Memory B cell (primary cell): ENCODE measurements at regions not wholly inside any gene's neighbourhood (a gene's known extent, or its start where the extent isn't known, plus 50 kb on each side); places are given as distances from the start of the nearest gene placed in this dataset.

Experiments
- ATAC-seq: fragments of 150-1000 bp; cut with Tn5 transposase; 2 replicates; pipeline ENCODE4 v1.10.0; 2021; ENCODE audit warnings: low read depth, mild to moderate bottlenecking, moderate library complexity
- DNase-seq, 2 donors: peaks; one replicate each; pipeline ENCODE4 v3.0.0; 2022; ENCODE audit warnings: low spot score in 2 of 2
- H3K27ac Mint-ChIP-seq: one replicate; pipeline ENCODE4 v1.8.0; 2022; ENCODE audit warnings: mild to moderate bottlenecking, moderate library complexity, mixed read lengths
- H3K27me3 Mint-ChIP-seq: one replicate; pipeline ENCODE4 v1.8.0; 2022; ENCODE audit warnings: mixed read lengths
- H3K36me3 Mint-ChIP-seq: one replicate; pipeline ENCODE4 v1.8.0; 2022; ENCODE audit warnings: mild to moderate bottlenecking, mixed read lengths
- H3K4me1 Mint-ChIP-seq: one replicate; pipeline ENCODE4 v1.8.0; 2022; ENCODE audit warnings: mixed read lengths
- H3K4me3 Mint-ChIP-seq: one replicate; pipeline ENCODE4 v1.8.0; 2022; ENCODE audit warnings: mild to moderate bottlenecking, moderate library complexity, mixed read lengths
- H3K9me3 Mint-ChIP-seq: one replicate; pipeline ENCODE4 v1.8.0; 2022; ENCODE audit warnings: mixed read lengths

DNA sequence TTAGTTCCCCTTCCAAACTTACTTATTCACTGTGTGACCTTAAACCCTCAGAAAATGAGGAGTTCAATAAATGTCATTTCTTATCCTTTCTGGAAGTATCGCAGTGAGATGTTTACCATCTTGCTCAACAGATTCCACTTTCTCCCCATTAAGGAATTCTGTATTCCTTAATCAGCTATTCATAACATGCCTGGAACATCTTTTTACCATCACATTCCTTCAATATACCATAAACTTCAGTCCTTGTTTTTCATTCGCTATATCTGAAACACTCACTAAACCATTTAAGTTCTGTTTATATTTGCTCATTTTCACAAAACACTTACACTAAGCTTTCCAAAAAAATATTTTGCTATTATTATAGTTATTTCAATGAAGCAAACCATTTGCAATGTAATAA lies 1158.6 kb downstream of the CDH12 start:
- H3K27me3 Mint-ChIP-seq, result peaks cover 2% of the 10 kb centered on the region
- H3K4me1 Mint-ChIP-seq, result no peaks in the 10 kb centered on the region
- peaks cover 2% of the 10 kb centered on the region for H3K9me3 Mint-ChIP-seq
- DNase-seq, result no peak
- H3K36me3 Mint-ChIP-seq, result no peaks in the 10 kb centered on the region
- no peak for ATAC-seq
- H3K4me3 Mint-ChIP-seq, result no peak overlapping the region
- H3K27ac Mint-ChIP-seq, result no peak overlapping the region

DNA sequence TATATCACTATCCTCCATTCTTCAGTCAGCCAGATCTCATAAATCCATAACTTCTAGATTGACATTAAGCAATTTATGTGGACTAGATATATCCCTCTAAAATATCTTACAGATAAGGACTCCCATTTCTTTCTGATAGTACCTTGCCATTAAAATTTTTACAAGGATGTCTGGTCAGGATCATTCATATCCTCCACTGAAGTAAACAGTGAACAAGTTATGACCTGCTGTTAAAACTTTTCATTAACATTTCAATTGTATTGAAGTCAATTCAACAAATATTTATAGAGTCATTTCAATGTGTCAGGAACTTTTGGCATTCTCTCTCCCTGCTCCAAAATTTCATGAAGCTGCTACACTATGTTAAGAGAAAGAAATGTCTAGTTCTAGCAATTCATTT lies 1159.6 kb downstream of the CDH12 start:
- Mint-ChIP-seq H3K27ac (no peak overlapping the region), H3K4me1 (no peaks in the 10 kb centered on the region), H3K4me3 (no peak overlapping the region), H3K9me3 (no peaks in the 10 kb centered on the region), H3K27me3 (no peaks in the 10 kb centered on the region), H3K36me3 (no peaks in the 10 kb centered on the region)
- DNase-seq, result no peak
- ATAC-seq, result no peak

DNA sequence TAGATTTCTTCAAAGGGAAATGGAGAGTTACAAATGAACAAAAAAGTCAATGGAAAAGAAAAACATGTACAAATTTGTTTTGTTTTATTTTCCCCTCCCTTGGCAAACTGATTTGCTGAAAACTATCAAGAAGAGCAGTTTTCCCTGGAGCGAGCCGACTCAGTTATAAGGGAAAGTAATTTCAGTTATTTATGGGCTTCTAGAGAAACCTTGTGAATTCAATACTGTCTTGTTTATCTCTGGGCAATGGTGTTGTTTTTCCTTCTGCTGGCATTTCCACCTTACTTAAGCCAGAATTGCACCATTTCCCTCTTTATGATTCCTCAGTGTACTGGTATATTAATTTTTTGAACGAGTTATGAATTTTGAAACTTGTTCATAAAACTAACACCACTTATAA lies 1163.6 kb downstream of the CDH12 start:
- H3K4me1 Mint-ChIP-seq, result no peaks in the 10 kb centered on the region
- no peak overlapping the region for H3K4me3 Mint-ChIP-seq
- no peaks in the 10 kb centered on the region for H3K9me3 Mint-ChIP-seq
- H3K27ac Mint-ChIP-seq, result no peak overlapping the region
- no peak for ATAC-seq
- DNase-seq, result no peak
- H3K27me3 Mint-ChIP-seq, result no peaks in the 10 kb centered on the region
- H3K36me3 Mint-ChIP-seq, result no peaks in the 10 kb centered on the region

DNA sequence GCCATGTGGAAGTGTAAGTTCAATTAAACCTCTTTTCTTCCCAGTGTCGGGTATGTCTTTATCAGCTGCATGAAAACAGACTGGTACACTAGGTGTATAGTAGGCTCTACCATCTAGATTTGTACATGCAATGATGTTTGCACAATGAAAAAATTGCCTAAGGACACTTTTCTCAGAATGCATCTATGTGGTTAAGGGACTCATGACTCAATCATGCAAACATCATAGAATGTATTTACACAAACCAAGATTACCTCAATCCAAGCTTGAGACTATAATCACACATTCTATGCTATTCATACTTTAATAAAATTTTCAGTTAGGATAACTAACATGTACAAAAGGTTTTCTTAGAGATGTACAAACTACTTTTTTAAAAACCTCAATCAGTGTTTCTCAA lies 1164.5 kb downstream of the CDH12 start:
- Mint-ChIP-seq H3K4me3 (no peak overlapping the region), H3K27ac (no peak overlapping the region), H3K36me3 (no peaks in the 10 kb centered on the region), H3K27me3 (no peaks in the 10 kb centered on the region), H3K9me3 (no peaks in the 10 kb centered on the region), H3K4me1 (no peaks in the 10 kb centered on the region)
- ATAC-seq, result no peak
- DNase-seq, result no peak

DNA sequence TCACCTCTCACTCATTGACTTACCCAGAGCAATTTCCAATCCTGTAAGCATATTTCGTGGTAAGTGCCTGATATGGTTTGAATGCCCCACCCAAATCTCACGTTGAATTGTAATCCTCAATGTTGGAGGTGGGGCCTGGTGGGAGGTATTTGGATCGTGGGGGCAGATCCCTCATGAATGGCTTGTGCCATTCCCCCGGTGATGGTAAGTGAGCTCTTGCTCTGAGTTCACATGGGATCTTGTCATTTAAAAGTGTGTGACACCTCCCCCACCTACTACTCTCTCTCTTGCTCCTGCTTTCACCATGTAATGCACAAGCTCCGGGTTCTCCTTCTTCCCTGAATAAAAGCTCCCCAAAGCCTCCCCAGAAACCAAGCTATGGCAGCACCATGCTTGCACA lies 1165.5 kb downstream of the CDH12 start:
- DNase-seq, result no peak
- Mint-ChIP-seq H3K36me3 (no peaks in the 10 kb centered on the region), H3K4me3 (no peak overlapping the region), H3K9me3 (no peaks in the 10 kb centered on the region), H3K27me3 (no peaks in the 10 kb centered on the region), H3K27ac (no peak overlapping the region), H3K4me1 (no peaks in the 10 kb centered on the region)
- no peak for ATAC-seq

DNA sequence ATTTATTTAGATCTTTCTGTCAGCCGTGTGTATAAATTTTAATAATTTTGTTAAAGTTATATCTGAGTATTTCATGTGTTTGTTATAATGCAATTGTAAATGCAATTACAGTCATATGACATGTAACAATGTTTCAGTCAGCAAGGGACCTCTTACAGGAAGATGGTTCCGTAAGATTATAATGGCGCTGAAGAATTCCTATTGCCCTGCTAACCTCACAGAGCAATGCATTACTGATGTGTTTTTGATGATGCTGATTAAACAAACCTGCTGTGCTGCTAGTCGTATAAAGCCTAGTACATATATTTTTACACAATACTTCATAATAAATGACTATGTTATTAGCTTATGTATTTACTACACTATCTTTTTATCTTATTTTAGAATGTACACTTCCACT lies 1166.4 kb downstream of the CDH12 start:
- H3K27ac Mint-ChIP-seq, result no peak overlapping the region
- no peaks in the 10 kb centered on the region for H3K4me1 Mint-ChIP-seq
- H3K4me3 Mint-ChIP-seq, result no peak overlapping the region
- no peaks in the 10 kb centered on the region for H3K9me3 Mint-ChIP-seq
- DNase-seq (no peak), ATAC-seq (no peak)
- no peaks in the 10 kb centered on the region for H3K36me3 Mint-ChIP-seq
- no peaks in the 10 kb centered on the region for H3K27me3 Mint-ChIP-seq

DNA sequence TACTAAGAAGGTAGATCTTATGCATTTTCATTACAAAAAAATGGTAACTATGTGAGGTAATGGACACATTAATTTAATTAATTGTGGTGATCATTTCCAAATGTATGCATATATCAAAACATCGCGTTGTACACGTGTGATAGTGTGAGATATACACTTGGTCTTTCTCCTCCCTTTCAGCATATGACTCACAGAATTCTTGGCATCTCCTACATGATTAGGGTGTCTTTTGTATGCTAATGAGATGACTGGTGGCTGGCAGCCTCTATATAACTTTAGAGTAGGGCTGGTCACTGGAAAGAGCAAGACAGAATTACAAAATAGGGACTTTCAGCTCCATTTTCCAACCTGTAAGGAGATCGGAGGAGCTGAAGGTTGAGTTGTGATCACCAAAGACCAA lies 1167.6 kb downstream of the CDH12 start:
- H3K4me3 Mint-ChIP-seq, result no peak overlapping the region
- no peaks in the 10 kb centered on the region for H3K4me1 Mint-ChIP-seq
- DNase-seq, result no peak
- ATAC-seq, result no peak
- H3K27me3 Mint-ChIP-seq, result no peaks in the 10 kb centered on the region
- H3K9me3 Mint-ChIP-seq, result no peaks in the 10 kb centered on the region
- no peaks in the 10 kb centered on the region for H3K36me3 Mint-ChIP-seq
- H3K27ac Mint-ChIP-seq, result no peak overlapping the region

DNA sequence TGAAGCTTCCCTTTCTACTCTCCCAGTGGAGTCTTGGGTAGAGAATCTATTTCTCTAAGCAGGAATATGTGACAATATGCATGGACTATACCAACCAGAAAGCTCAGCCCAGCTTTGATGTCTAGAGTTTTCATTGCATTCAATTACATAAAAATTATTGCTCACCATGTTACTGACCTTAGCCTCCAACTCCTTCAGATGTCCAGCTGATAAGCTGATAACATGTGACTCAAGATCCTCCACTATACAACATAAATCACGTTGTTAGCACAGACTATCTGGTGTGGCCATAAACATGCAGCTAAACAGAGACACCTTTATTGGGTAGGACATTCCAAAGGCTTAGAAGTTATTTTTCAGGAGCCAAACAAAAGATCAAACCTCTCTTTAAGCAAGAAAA lies 1168.2 kb downstream of the CDH12 start:
- H3K4me1 Mint-ChIP-seq, result no peaks in the 10 kb centered on the region
- H3K4me3 Mint-ChIP-seq, result no peak overlapping the region
- no peaks in the 10 kb centered on the region for H3K36me3 Mint-ChIP-seq
- no peak overlapping the region for H3K27ac Mint-ChIP-seq
- H3K27me3 Mint-ChIP-seq, result no peaks in the 10 kb centered on the region
- H3K9me3 Mint-ChIP-seq, result no peaks in the 10 kb centered on the region
- ATAC-seq (no peak), DNase-seq (no peak)

DNA sequence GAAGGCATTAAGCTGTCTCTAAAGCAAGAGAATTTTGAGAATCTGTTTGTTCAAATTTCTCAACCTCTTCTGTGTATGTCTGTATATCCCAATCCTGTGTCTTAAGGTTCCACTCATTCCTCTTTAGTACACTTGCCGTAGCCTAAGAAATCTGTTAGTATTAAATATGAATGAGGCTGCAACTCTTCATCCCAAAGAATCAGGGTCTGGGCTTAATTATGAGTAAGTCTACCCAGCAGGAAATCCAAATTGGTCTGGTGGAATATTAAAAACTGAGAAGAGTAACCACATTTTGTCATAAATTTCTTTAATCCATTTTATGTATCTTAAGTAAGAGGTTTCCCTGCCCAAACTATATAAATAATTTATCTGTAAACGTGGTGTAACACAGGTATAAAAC lies 1171.2 kb downstream of the CDH12 start:
- no peaks in the 10 kb centered on the region for H3K36me3 Mint-ChIP-seq
- ATAC-seq, result no peak
- no peaks in the 10 kb centered on the region for H3K4me1 Mint-ChIP-seq
- H3K27ac Mint-ChIP-seq, result no peak overlapping the region
- H3K4me3 Mint-ChIP-seq, result no peak overlapping the region
- H3K9me3 Mint-ChIP-seq, result no peaks in the 10 kb centered on the region
- DNase-seq, result no peak
- no peaks in the 10 kb centered on the region for H3K27me3 Mint-ChIP-seq

DNA sequence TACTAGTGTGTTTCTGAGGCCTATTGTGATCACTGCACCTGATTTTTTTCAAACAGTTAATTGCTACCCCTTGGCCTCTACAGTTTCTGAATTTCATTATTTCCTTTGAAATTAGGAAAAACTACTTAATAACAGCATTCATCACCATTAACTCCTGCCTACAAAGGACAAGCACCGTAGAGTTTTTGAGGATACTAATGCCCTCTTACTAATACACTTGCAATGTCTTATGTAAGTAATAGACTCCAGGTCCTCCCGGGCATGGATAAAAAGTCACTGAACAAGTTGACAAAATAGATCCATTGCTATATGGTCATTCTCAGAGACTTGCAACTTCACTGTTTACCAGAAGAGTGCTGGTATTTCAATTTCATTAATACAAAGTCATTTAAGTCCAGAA lies 1172.5 kb downstream of the CDH12 start:
- H3K27ac Mint-ChIP-seq, result no peak overlapping the region
- no peaks in the 10 kb centered on the region for H3K36me3 Mint-ChIP-seq
- H3K9me3 Mint-ChIP-seq, result no peaks in the 10 kb centered on the region
- no peak for DNase-seq
- no peak overlapping the region for H3K4me3 Mint-ChIP-seq
- ATAC-seq, result no peak
- H3K27me3 Mint-ChIP-seq, result no peaks in the 10 kb centered on the region
- no peaks in the 10 kb centered on the region for H3K4me1 Mint-ChIP-seq

DNA sequence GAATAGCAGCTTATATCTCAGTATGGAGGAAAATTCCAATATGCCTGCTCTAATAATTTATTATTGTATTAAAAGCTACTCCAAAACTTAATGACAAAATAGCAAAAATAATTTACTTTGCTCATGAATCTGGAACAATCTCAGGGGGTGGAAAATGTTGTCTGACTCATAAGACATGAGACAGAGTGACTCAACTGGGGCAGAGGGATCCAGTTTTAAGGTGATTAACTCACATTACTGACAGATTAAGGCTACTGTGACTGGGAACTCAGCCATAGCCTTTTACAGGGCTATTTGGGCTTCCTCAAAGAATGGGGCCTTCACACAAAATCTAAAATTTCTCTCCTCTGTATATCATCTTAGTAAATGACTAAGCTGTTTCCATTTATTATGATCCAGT lies 1172.9 kb downstream of the CDH12 start:
- no peak overlapping the region for H3K4me3 Mint-ChIP-seq
- H3K27ac Mint-ChIP-seq, result no peak overlapping the region
- H3K4me1 Mint-ChIP-seq, result no peaks in the 10 kb centered on the region
- DNase-seq, result no peak
- no peaks in the 10 kb centered on the region for H3K9me3 Mint-ChIP-seq
- no peak for ATAC-seq
- no peaks in the 10 kb centered on the region for H3K27me3 Mint-ChIP-seq
- no peaks in the 10 kb centered on the region for H3K36me3 Mint-ChIP-seq

DNA sequence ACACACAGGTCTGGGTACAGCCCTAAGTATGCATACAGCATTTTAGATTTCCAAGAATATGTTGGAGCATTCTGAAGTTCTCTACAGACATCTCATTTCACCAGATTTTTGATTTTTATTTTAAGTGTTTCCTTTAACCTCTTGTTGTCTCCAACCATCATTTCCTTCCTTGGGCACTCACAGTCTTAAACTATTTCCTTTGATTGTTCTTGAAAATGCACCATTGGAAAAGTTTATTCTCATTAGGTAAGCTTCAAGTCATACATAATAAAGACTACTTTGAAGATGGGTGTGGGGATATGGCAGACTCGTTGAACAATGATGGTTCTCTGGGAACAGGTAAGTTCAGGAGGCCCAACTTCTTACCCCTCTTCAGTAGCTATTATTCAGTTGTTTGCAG lies 1174.6 kb downstream of the CDH12 start:
- DNase-seq (no peak), ATAC-seq (no peak)
- Mint-ChIP-seq H3K36me3 (no peaks in the 10 kb centered on the region), H3K27me3 (no peaks in the 10 kb centered on the region), H3K4me1 (no peaks in the 10 kb centered on the region), H3K27ac (no peak overlapping the region), H3K9me3 (no peaks in the 10 kb centered on the region), H3K4me3 (no peak overlapping the region)

DNA sequence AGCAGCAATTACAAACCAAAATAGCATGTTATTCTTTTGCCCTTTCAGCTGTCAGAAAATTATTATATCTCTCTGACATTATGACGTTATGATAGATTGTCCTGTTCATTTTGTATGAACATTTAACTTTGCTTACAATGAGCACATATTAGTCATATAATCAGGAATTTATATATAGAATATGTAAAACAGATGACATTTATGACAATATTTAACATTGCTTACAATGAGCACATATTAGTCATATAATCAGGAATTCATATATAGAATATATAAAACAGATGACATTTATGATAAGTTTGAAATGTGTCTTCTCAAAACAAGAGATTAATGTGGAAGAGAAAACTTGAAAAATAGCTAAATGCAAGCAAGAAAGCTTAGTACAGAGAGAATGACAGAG lies 1180.2 kb downstream of the CDH12 start:
- no peak for ATAC-seq
- Mint-ChIP-seq H3K9me3 (no peaks in the 10 kb centered on the region), H3K27me3 (no peaks in the 10 kb centered on the region), H3K27ac (no peak overlapping the region), H3K36me3 (no peaks in the 10 kb centered on the region), H3K4me3 (no peak overlapping the region), H3K4me1 (no peaks in the 10 kb centered on the region)
- no peak for DNase-seq

DNA sequence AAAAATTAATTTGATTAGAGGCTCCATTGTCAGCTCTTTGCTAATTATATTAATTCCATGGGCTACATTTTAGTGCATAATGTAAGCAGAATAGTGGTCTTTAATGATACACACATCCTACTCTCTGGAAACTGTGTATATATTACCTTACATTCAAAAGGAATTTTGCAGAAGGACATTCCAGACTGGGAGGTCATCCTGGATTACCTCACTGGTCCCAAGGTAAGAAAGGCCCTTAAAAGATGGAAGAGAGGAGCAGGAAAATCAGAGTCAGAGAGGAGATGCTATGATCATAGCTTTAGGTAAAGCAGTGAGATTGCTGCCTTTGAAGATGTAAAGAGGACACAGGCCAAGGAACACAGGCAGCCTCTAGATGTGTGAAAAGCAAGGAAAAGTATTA lies 1180.8 kb downstream of the CDH12 start:
- Mint-ChIP-seq H3K27ac (no peak overlapping the region), H3K36me3 (no peaks in the 10 kb centered on the region), H3K9me3 (no peaks in the 10 kb centered on the region), H3K4me1 (no peaks in the 10 kb centered on the region), H3K27me3 (no peaks in the 10 kb centered on the region), H3K4me3 (no peak overlapping the region)
- DNase-seq (no peak), ATAC-seq (no peak)

DNA sequence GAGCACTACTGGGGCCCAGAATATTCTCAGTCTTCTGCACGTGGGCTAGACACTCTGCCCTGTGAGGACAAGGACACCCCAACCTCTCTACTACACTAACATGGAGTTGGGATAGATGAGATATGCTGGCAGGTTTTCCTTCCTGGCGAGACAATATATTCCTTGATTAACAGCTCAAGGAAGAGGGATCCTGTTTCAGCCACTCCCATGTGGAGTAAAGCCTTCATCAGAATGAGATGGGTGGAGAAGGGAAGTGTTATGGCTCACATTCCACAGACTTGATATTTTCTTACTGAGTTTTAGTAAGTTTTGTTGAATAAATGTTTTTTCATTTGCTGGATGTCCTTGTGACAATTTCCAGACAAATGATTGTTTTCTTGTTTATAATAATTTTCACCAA lies 1187.6 kb downstream of the CDH12 start:
- Mint-ChIP-seq H3K4me1 (no peaks in the 10 kb centered on the region), H3K27me3 (no peaks in the 10 kb centered on the region), H3K9me3 (peaks cover 7% of the 10 kb centered on the region), H3K36me3 (no peaks in the 10 kb centered on the region), H3K4me3 (no peak overlapping the region), H3K27ac (no peak overlapping the region)
- DNase-seq (no peak), ATAC-seq (no peak)

DNA sequence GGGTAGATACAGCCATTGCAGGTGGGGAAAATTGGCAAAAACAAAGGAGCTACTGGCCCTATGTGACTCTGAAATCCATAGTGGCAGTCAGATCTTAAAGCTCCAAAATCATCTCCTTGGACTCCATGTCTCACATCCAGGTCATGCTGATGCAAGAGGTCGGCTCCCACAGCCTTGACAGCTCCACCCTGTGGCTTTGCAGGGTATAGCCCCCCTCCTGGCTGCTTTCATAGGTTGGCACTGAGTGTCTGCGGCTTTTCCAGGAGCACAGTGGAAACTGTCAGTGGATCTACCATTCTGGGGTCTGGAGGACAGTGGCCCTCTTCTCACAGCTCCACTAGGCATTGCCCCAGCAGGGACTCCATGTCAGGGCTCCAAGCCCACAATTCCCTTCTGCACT lies 1190.1 kb downstream of the CDH12 start:
- no peak overlapping the region for H3K27ac Mint-ChIP-seq
- H3K4me1 Mint-ChIP-seq, result no peaks in the 10 kb centered on the region
- ATAC-seq, result no peak
- no peak for DNase-seq
- H3K27me3 Mint-ChIP-seq, result no peaks in the 10 kb centered on the region
- peaks cover 7% of the 10 kb centered on the region for H3K9me3 Mint-ChIP-seq
- no peak overlapping the region for H3K4me3 Mint-ChIP-seq
- no peaks in the 10 kb centered on the region for H3K36me3 Mint-ChIP-seq
